K562 (cell line): ENCODE measurements at regions not wholly inside any gene's neighbourhood (a gene's known extent, or its start where the extent isn't known, plus 50 kb on each side); places are given as distances from the start of the nearest gene placed in this dataset.
A peak's percentile ranks its signal among the peaks of the same experiment; 100 is the strongest.

Experiments
- ATAC-seq: fragments of 200-7000 bp; cut with Tn5 transposase; 3 replicates; pipeline ENCODE4 v1.9.1; 2020; ENCODE audit warnings: moderate library complexity
- BruUV-seq: library from RNA; stranded (reverse); fragments of 400-500 nt; replicated peaks from 2 replicates; lab custom pipeline; 2021; lab: Mats Ljungman, UMichigan
- CTCF ChIA-PET: fragments of 300-600 bp; formaldehyde crosslinking; extraction: SDS; loops from one replicate; lab custom pipeline; 2021; ENCODE audit warnings: low intra/inter-chr PET ratio; lab: Yijun Ruan, JAX
- POLR2A ChIA-PET: fragments of 300-600, 350-650 bp; sonication (Branson Sonifier 250); formaldehyde crosslinking; extraction: SDS; loops from one replicate; lab custom pipeline; 2021; ENCODE audit warnings: antibody characterized with exemption, inconsistent platforms; lab: Yijun Ruan, JAX
- DNase-seq, 4 experiments: peaks; one replicate each; pipeline versions ENCODE4 v3.0.0 to v3.0.0-alpha.2; 2011 to 2018; ENCODE audit warnings: low spot score in 3 of 4, mixed read lengths in 3 of 4; ENCODE audit errors: extremely low read depth in 1 of 4
- FAIRE-seq: peaks from 2 replicates; lab custom pipeline; 2011; peaks lifted over from hg19 to GRCh38; lab: Jason Lieb, UNC
- H2AFZ ChIP-seq: 2 replicates; pipeline ENCODE4 v1.6.0; 2011; ENCODE audit warnings: low read depth, low read length, control low read depth, inconsistent platforms
- H3K27ac ChIP-seq: fragments of 200-600 bp; 3 replicates; pipeline ENCODE4 v1.8.0; 2011; ENCODE audit warnings: low read depth, mild to moderate bottlenecking, control low read depth, inconsistent platforms, low read length, moderate library complexity, mixed read lengths; ENCODE audit errors: extremely low read depth
- H3K27me3 ChIP-seq, 2 experiments: fragments of 300-600 bp in 1 of 2; 2 replicates in 1 of 2; 3 replicates in 1 of 2; pipeline versions ENCODE4 v1.6.0 to v1.8.0; 2011; ENCODE audit warnings: inconsistent platforms in 2 of 2, low read length in 2 of 2, mild to moderate bottlenecking in 1 of 2, mixed read lengths in 1 of 2, moderate library complexity in 1 of 2; ENCODE audit not compliant: control insufficient read depth in 2 of 2, insufficient read depth in 2 of 2
- H3K36me3 ChIP-seq: fragments of 300-600 bp; 3 replicates; pipeline ENCODE4 v1.8.0; 2011; ENCODE audit warnings: mild to moderate bottlenecking, low read length, inconsistent platforms; ENCODE audit not compliant: control insufficient read depth, insufficient read depth
- H3K4me1 ChIP-seq, 2 experiments: fragments of 200-600 bp in 1 of 2; replicated peaks in 1 of 2; 2 replicates in 1 of 2; 3 replicates in 1 of 2; pipeline versions ENCODE4 v1.5.1 to v1.8.0; 2011; ENCODE audit warnings: inconsistent platforms in 2 of 2, low read length in 2 of 2, mild to moderate bottlenecking in 1 of 2, mixed read lengths in 1 of 2, moderate library complexity in 1 of 2; ENCODE audit not compliant: control insufficient read depth in 2 of 2, insufficient read depth in 2 of 2
- H3K4me2 ChIP-seq: 2 replicates; pipeline ENCODE4 v1.6.1; 2011; ENCODE audit warnings: low read length, control low read depth, inconsistent platforms, mixed read lengths; ENCODE audit not compliant: insufficient read depth
- H3K4me3 ChIP-seq: fragments of 200-600 bp; sonication (generic), shearing (Covaris generic); 2 replicates; pipeline ENCODE4 v1.5.1; 2016; ENCODE audit warnings: control low read depth, inconsistent platforms
- H3K79me2 ChIP-seq: fragments of 200-600 bp; 3 replicates; pipeline ENCODE4 v1.8.0; 2011; ENCODE audit warnings: low read length, inconsistent platforms; ENCODE audit not compliant: control insufficient read depth, insufficient read depth
- H3K9ac ChIP-seq, 2 experiments: 2 replicates each; pipeline versions ENCODE4 v1.6.0 to v1.6.1; 2011; ENCODE audit warnings: low read depth in 2 of 2, low read length in 2 of 2, control low read depth in 1 of 2, inconsistent platforms in 1 of 2, mild to moderate bottlenecking in 1 of 2, mixed read lengths in 1 of 2; ENCODE audit not compliant: insufficient read depth in 1 of 2
- H3K9me1 ChIP-seq: one replicate; pipeline ENCODE4 v1.6.0; 2011; ENCODE audit warnings: inconsistent platforms, mild to moderate bottlenecking, low read length, moderate library complexity; ENCODE audit not compliant: control insufficient read depth, insufficient read depth
- H3K9me3 ChIP-seq: replicated peaks from 2 replicates; pipeline ENCODE4 v1.5.1; 2011; ENCODE audit warnings: low read depth, low read length, inconsistent platforms; ENCODE audit not compliant: control insufficient read depth, insufficient read depth
- H4K20me1 ChIP-seq: replicated peaks from 2 replicates; pipeline ENCODE4 v1.6.1; 2011; ENCODE audit warnings: low read length, inconsistent platforms, mixed read lengths; ENCODE audit not compliant: control insufficient read depth, insufficient read depth
- CREB1 ChIP-seq, 2 experiments: sonication (generic) in 1 of 2; formaldehyde crosslinking in 1 of 2; IDR thresholded peaks; 2 replicates each; pipeline versions ENCODE4 v1.6.1 to v1.8.0; 2012 to 2022; ENCODE audit warnings: inconsistent platforms in 1 of 2, mild to moderate bottlenecking in 1 of 2, missing genetic modification reagents in 1 of 2, moderate library complexity in 1 of 2
- FOXO4 ChIP-seq: fragments of 450-650 bp; formaldehyde crosslinking; IDR thresholded peaks from 2 replicates; pipeline ENCODE4 v1.4.0; 2020; ENCODE audit warnings: mild to moderate bottlenecking, moderate library complexity
- HDGF ChIP-seq: fragments of 450-650 bp; IDR thresholded peaks from 2 replicates; pipeline ENCODE4 v1.6.1; 2016
- HMG20B ChIP-seq: fragments of 250-450 bp; sonication (Bioruptor Pico); IDR thresholded peaks from 2 replicates; pipeline ENCODE4 v1.5.0; 2021; ENCODE audit warnings: mild to moderate bottlenecking
- MYNN ChIP-seq, 2 experiments: sonication (generic); formaldehyde crosslinking in 1 of 2; IDR thresholded peaks; 2 replicates each; pipeline versions ENCODE4 v1.5.0 to v1.6.1; 2016 to 2020; ENCODE audit warnings: antibody characterized with exemption in 1 of 2, missing genetic modification reagents in 1 of 2
- NELFE ChIP-seq: IDR thresholded peaks from 2 replicates; pipeline ENCODE4 v1.6.1; 2011; ENCODE audit warnings: mild to moderate bottlenecking; ENCODE audit not compliant: insufficient read depth, insufficient read length
- NFIC ChIP-seq: fragments of 450-650 bp; IDR thresholded peaks from 2 replicates; pipeline ENCODE4 v1.6.1; 2017; ENCODE audit warnings: mild to moderate bottlenecking, inconsistent platforms
- NFIX ChIP-seq: fragments of 250-450 bp; sonication (Bioruptor Pico); IDR thresholded peaks from 2 replicates; pipeline ENCODE4 v1.4.0; 2020; ENCODE audit warnings: low read depth, mild to moderate bottlenecking, moderate library complexity
- PRPF4 ChIP-seq: fragments of 200-400 bp; formaldehyde crosslinking; IDR thresholded peaks from one replicate; pipeline ENCODE4 v1.6.1; 2017; ENCODE audit warnings: low read length, low read depth, mild to moderate bottlenecking; ENCODE audit not compliant: insufficient read depth, poor library complexity, severe bottlenecking
- PTTG1 ChIP-seq: fragments of 450-650 bp; IDR thresholded peaks from 2 replicates; pipeline ENCODE4 v1.6.1; 2016; ENCODE audit warnings: low read depth, mild to moderate bottlenecking, missing genetic modification characterization, missing compliant biosample characterization
- PYGO2 ChIP-seq: fragments of 450-650 bp; IDR thresholded peaks from 2 replicates; pipeline ENCODE4 v1.6.1; 2016; ENCODE audit warnings: mild to moderate bottlenecking, missing genetic modification characterization, moderate library complexity, missing compliant biosample characterization
- SETDB1 ChIP-seq: IDR thresholded peaks from one replicate; pipeline ENCODE4 v1.6.1; 2012; ENCODE audit warnings: low read length, control low read depth, inconsistent platforms
- SLC30A9 ChIP-seq: fragments of 250-450 bp; sonication (Bioruptor Pico); IDR thresholded peaks from 2 replicates; pipeline ENCODE4 v1.8.0; 2022; ENCODE audit warnings: mild to moderate bottlenecking, moderate library complexity
- ZBTB1 ChIP-seq: sonication (generic); formaldehyde crosslinking; IDR thresholded peaks from 2 replicates; pipeline ENCODE4 v1.8.1; 2023; ENCODE audit warnings: missing genetic modification reagents, low read depth, mild to moderate bottlenecking, borderline replicate concordance
- ZNF197 ChIP-seq: fragments of 200-800 bp; sonication (Bioruptor generic); IDR thresholded peaks from 2 replicates; pipeline ENCODE4 v1.6.1; 2016; ENCODE audit warnings: low read depth, missing genetic modification characterization, missing compliant biosample characterization
- ZNF347 ChIP-seq: fragments of 450-650 bp; formaldehyde crosslinking; IDR thresholded peaks from 2 replicates; pipeline ENCODE4 v1.4.0; 2020; ENCODE audit warnings: low read depth, mild to moderate bottlenecking, moderate library complexity
- ZNF696 ChIP-seq: fragments of 250-450 bp; sonication (Bioruptor Pico); conservative IDR thresholded peaks from 2 replicates; pipeline ENCODE4 v1.4.0; 2020; ENCODE audit warnings: mild to moderate bottlenecking, moderate library complexity
- ZNF707 ChIP-seq: fragments of 250-450 bp; sonication (Bioruptor Pico); conservative IDR thresholded peaks from 2 replicates; pipeline ENCODE4 v1.8.0; 2022; ENCODE audit warnings: inconsistent platforms, mild to moderate bottlenecking, moderate library complexity
- WGBS: fragments of 100-300 bp; shearing (Covaris generic); methylation state at CpG from one replicate; pipeline ENCODE4 v1.1.6; 2016; ENCODE audit warnings: low coverage, mixed read lengths; ENCODE audit not compliant: insufficient coverage; ENCODE audit errors: missing lambda C conversion rate; 5-methylcytosine and 5-hydroxymethylcytosine counted together
- in situ Hi-C: fragments of 300-500 bp; cut with MboI; formaldehyde crosslinking; loops from 4 replicates; pipeline ENCODE4 v1.15.0; 2018; ENCODE audit warnings: inconsistent platforms, mixed read lengths
- intact Hi-C: fragments of 100-400 bp; cut with micrococcal nuclease; formaldehyde crosslinking; loops from 2 replicates; pipeline ENCODE4 v1.14.2; 2022

GRCh38 chr1:73556270-73556669 lies 641.7 kb downstream of the LRRIQ3 start:
- H3K4me2 ChIP-seq, result no peak overlapping the region
- H3K27me3 ChIP-seq, result no peaks in the 10 kb centered on the region
- 0 out of 2 replicates have a peak, but pooled peaks cover 2% of the 10 kb centered on the region for H3K9me3 ChIP-seq
- TF ChIP-seq NFIX (CRISPR knock-in tag) (peak; percentile 98), ZNF707 (CRISPR knock-in tag) (no peak), PYGO2 (tag) (no peak), HMG20B (CRISPR knock-in tag) (no peak), NFIC (peak; percentile 96), PTTG1 (tag) (no peak)
- H3K36me3 ChIP-seq, result no peaks in the 10 kb centered on the region
- no peaks in the 10 kb centered on the region for H3K9me1 ChIP-seq
- H3K4me1 ChIP-seq, result no peaks in the 10 kb centered on the region
- intact Hi-C loops, result no loop called here
- no peak overlapping the region for H3K27ac ChIP-seq
- no peaks in the 10 kb centered on the region for H4K20me1 ChIP-seq
- no peak overlapping the region for H3K9ac ChIP-seq
- in situ Hi-C loops, result no loop called here
- FAIRE-seq, result no peak
- DNase-seq, result no peak
- POLR2A ChIA-PET, result no interaction called here
- no peaks in the 10 kb centered on the region for H3K79me2 ChIP-seq
- ATAC-seq, result no peak
- BruUV-seq, result no TSS peak
- H2AFZ ChIP-seq, result no peak overlapping the region
- no peak overlapping the region for H3K4me3 ChIP-seq
- CTCF ChIA-PET, result no interaction called here

GRCh38 chr1:73537400-73537799 lies 660.6 kb downstream of the LRRIQ3 start:
- H3K36me3 ChIP-seq, result no peaks in the 10 kb centered on the region
- no peak overlapping the region for H3K9ac ChIP-seq
- WGBS, result 0% methylated on average over 1 of the region's 1 CpG
- H3K4me1 ChIP-seq, result no peaks in the 10 kb centered on the region
- CTCF ChIA-PET, result no interaction called here
- POLR2A ChIA-PET, result no interaction called here
- no TSS peak for BruUV-seq
- no peaks in the 10 kb centered on the region for H3K27me3 ChIP-seq
- no peaks in the 10 kb centered on the region for H3K9me1 ChIP-seq
- intact Hi-C loops (no loop called here), in situ Hi-C loops (no loop called here)
- H2AFZ ChIP-seq, result no peak overlapping the region
- H3K4me2 ChIP-seq, result no peak overlapping the region
- H3K9me3 ChIP-seq, result no peaks in the 10 kb centered on the region
- H4K20me1 ChIP-seq, result no peaks in the 10 kb centered on the region
- DNase-seq, result no peak
- no peak for ATAC-seq
- no peak for FAIRE-seq
- H3K4me3 ChIP-seq, result no peak overlapping the region
- no peaks in the 10 kb centered on the region for H3K79me2 ChIP-seq
- no peak overlapping the region for H3K27ac ChIP-seq
- TF ChIP-seq PRPF4 (no peak), ZNF696 (no peak), ZBTB1 (CRISPR knock-in tag) (no peak), HDGF (no peak), MYNN (IDR thresholded peaks at IDR 0.05) (no peak), MYNN (CRISPR knock-in tag; IDR thresholded peaks at IDR 0.05) (no peak), CREB1 (IDR thresholded peaks at IDR 0.05) (no peak), CREB1 (CRISPR knock-in tag; IDR thresholded peaks at IDR 0.05) (no peak), FOXO4 (CRISPR knock-in tag) (no peak), ZNF347 (CRISPR knock-in tag) (no peak), NELFE (no peak), ZNF197 (CRISPR knock-in tag) (no peak), SETDB1 (no peak), SLC30A9 (CRISPR knock-in tag) (no peak)
